ENCODE measurements at regions not wholly inside any gene's neighbourhood (a gene's known extent, or its start where the extent isn't known, plus 50 kb on each side); places are given as distances from the start of the nearest gene placed in this dataset.

- TF ChIP-seq CTCF (IDR thresholded peaks at IDR 0.05) (no peak), POLR2AphosphoS5 (IDR thresholded peaks at IDR 0.05) (no peak), POLR2A (IDR thresholded peaks at IDR 0.05) (no peak), EP300 (IDR thresholded peaks at IDR 0.05; ENCODE audit: low read depth) (no peak)
Measured at GRCh38 chr3:72408983-72409779, 439.1 kb downstream of the SHQ1 start.

All from transverse colon (tissue), 4 donors.